NCI-H345 treated with DMSO at 0.1 percent for 48 hours (cell line): ENCODE measurements at regions not wholly inside any gene's neighbourhood (a gene's known extent, or its start where the extent isn't known, plus 50 kb on each side); places are given as distances from the start of the nearest gene placed in this dataset.

Experiments used
- DNase-seq: peaks from one replicate; lab custom pipeline; 2025; ENCODE audit not compliant: unreplicated experiment; lab: John Stamatoyannopoulos, UW

- DNase-seq: no peak
These were observed 83.7 kb downstream of the TNFAIP2 start for GRCh38 chr14:103206836-103207387.

GRCh38 chr14:103207388-103208072 lies 84.3 kb downstream of the TNFAIP2 start:
- no peak for DNase-seq

DNA sequence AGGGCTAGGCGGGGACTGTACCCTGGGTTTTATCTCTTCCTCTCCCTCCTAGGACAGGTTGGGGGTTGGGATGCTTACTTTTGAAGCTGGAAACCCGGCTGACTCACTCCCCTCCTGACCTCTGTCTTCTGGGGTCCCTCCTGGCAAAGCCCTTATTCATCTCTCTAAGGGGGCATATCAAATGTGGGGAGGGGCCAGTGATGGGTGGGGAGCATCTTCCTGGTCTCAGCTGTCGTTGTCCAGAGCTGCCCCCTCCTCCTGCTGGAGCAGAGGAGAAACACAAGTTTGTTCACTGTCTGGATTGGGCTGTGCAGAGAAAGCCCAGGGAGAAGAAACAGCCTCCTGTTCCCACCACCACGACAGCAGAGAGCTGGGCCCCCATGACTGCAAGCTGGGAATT lies 85.8 kb downstream of the TNFAIP2 start:
- no peak for DNase-seq

DNA sequence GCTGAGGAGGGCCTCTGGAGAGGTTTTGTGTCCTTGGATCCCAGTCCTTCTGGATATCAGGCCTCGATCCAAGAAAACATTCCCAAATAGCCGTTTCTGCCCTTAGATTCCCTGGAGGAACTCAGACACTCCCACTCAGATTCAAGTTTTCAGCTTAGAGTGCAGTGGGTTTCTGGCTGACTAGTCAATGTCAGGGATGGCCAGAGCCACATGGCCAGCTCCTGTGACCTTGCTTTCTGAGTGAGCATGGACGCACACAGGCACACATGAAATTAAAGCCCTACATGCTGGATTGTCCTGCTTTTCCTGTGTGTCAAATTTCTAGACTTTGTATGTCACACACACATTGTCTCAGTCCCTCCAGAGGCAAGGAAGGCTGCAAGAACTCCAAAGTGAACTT lies 86.2 kb downstream of the TNFAIP2 start:
- DNase-seq: no peak

DNA sequence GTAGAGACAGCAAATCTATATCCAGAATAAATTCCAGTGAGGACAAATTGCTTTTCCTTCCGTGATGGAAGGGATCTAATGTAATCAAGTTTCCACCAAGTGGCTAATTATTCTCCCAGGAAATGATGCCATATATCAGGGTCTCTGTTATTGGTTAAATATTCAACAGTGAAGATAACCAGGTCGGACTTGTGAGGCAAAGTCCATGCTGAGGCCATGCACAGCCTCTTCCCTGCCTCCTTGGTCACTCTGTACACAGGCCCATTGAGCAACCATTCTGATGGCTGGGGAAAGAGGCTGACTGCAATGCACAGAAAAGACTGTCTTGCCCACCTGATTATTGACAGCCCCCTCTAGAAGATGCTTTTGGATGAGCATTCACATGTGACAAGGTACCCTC lies 90.1 kb downstream of the TNFAIP2 start:
- DNase-seq: no peak

- DNase-seq: no peak
These were observed 91.2 kb downstream of the TNFAIP2 start for GRCh38 chr14:103214461-103214958.

DNA sequence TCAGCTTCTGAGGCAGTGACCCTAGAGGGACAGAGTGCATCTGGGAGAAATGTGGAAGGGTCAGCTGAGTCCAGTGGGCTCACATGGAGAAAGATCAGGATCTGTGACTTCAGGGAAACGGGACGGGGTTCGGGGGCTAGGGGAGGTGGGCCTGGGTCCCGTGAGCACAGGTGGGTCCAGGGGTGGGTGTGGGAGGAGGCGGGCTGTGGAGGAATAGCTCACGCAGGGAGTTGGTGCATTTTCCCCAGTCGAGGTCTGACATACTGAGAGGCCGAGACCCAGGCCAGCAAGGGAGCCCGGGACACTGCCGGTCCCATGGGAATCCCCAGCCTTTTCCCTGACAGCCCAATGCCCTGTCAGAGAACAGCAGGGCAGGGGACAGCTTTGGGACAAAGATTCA lies 93.1 kb downstream of the TNFAIP2 start:
- no peak for DNase-seq

- no peak for DNase-seq
These were observed 93.6 kb downstream of the TNFAIP2 start for GRCh38 chr14:103216857-103217256.

DNA sequence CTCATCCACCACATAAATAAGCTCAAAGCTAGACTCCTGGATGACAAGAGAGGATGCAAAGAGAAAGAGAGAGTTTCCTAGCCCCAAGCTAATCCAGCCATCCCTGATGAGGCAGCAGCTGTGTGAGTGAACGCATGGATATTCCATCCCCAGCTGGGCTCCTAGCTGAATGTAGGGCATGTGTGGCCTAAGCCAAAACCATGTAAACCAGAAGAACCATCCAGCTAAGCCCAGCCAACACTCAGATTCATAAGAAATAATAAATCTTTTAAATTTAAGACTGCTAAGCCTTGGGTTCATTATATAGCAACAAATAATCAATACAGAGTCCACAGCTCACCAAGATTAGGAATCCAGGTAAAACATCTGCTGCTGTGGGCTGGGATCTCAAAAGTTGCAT lies 94.3 kb downstream of the TNFAIP2 start:
- DNase-seq: no peak

DNA sequence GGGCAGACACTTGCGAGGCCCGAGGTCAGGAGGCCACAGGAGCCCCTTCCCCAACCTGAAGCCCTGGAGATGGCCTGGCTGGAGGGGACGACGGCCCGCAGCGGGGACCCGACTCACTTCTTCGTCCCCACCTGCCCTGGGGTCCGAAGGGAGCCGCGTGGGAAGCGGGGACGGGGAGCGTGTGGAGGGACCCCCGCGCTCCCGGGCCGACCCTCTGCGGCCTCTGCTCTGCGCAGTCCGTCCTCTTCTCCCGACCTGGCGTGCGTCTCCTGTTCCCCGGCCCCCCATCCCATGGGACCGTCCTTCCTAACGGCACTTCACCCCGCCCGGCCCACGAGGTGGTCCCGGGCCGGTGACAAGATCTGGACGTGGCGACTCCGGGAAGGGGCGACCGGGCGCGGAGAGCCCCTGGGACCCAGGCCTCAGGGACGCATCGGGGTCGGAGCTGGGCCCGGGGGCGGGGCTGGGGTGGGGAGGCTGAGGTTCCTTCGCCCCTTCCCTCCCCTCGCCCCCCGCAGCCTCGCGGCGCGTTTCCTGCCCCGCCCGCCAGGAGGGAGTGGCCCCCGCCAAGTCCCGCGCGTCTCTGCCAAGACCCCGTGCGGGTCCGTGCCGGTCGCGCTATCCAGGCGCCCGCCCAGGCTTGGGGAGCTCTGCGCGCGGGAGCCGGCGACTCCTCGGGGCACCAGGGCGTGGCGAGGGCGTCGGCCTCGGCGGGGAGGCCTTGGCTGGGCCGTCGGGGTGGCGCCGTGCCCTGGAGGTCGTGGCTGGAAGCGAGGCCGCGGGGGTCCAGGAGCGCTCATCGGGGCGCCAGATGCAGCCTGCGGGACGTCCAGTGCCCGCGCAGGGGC lies 97.1 kb downstream of the TNFAIP2 start:
- no peak for DNase-seq

- DNase-seq: no peak
These were observed 97.9 kb downstream of the TNFAIP2 start for GRCh38 chr14:103220982-103221641.

- DNase-seq: no peak
These were observed 98.6 kb downstream of the TNFAIP2 start for GRCh38 chr14:103221781-103222358.

DNA sequence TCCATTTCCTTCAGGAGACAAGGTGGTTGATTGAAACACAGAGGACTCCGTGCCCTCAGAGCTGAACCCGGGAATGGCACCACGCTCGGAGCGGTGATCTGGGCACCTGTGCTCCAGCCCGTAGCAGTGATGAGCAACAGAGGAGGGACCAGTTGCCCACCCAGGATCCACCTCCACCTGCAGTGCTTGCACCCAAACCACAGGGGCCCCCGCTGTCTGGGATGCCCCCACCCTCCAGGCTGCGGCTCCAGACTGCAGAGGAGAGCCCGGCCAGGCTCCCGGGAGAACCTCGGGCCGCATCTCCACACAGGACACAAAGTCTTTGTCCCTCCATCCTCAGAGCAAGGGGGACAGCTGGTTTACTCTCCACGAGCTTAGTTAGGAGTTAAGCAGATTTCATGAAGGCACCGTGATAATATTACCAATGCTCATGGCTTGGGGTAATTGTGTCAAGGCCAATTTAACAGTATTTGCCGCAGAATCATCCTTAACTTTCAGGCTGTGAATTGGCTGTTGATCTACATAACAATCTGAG lies 100.6 kb downstream of the TNFAIP2 start:
- DNase-seq: no peak

- no peak for DNase-seq
These were observed 101.8 kb downstream of the TNFAIP2 start for GRCh38 chr14:103225062-103225461.

DNA sequence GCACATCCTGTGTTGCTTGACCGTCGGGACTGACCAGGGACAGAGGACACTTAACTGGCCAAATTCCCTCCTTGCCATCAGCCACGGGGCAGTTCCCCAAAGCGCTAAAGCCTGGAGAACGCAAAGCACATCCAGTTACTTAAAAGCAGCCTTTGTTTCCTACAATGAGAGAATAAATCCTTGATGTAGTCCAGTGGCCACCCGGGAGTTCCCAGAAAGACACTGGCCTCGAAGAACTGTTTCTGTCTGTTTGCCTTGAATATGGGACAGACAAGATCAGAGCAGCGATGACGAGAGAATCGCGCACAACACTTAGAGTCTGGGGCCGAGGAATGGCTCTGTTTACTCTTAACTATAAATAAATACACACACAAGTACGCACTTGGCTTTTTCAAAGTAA lies 102.2 kb downstream of the TNFAIP2 start:
- no peak for DNase-seq

DNA sequence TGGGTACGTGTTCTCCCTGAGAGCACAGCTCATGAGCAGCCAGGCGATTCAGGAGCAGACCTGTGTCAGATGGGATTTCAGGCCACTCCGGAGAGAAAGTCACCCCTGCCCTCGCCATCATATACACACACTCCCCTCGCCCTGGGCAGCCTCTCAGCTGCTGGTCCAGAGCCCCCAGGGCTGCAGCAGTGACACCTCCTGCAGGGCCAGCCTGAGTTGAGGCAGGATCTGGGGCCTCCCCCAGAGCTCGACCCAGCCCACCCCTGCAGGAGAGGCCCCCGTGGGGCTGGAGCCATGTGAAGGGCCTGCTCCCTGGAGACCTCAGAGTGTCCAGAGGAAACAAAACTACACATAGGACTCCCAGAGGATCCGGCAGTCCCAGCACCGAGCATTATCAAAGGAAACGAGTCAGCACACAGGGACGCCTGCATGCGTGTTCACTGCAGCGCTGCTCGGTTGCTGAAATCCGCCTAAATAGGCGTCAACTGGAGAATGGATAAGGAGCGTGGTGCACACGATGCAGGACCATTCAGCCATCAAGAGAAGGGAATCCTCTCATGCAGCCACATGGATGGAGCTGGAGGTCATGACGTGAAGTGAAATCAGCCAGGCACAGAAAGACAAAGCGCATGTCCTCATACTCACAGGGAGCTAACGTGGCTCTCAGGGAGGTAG lies 104.0 kb downstream of the TNFAIP2 start:
- no peak for DNase-seq

DNA sequence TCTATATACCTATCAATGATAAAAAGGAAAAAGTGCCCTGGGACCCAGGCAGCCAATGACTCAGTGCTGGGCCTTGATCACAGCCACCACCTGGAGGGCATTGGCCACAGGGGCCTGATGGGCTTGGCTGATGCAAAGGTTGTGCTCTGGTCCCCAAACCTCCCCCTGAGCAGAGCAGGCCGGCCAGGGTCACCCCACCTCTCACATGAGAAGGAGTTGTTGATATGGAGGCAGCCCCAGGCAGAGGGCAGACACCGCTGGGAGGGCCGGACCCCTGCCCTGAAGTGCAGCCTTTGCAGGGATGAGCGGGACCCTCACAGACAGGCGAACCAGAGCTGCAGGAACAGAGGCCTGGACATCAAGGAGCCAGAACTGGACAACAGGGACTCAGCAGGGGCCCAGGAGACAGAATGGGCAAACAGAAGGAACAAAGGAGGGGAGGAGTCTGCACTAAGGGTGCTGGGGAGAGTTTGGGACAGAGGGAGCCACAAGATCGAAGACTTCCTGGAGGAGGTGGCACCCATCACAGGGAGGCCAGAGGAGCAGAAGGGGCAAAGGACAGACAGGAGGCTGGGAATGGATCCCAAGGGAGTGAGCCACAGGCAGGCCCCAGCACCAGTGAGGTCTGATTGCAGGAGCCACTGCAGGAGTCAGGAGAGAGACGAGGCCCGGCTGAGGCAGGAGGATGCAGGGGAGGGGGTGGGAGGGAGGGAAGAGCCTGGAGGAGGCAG lies 105.0 kb downstream of the TNFAIP2 start:
- DNase-seq: no peak

DNA sequence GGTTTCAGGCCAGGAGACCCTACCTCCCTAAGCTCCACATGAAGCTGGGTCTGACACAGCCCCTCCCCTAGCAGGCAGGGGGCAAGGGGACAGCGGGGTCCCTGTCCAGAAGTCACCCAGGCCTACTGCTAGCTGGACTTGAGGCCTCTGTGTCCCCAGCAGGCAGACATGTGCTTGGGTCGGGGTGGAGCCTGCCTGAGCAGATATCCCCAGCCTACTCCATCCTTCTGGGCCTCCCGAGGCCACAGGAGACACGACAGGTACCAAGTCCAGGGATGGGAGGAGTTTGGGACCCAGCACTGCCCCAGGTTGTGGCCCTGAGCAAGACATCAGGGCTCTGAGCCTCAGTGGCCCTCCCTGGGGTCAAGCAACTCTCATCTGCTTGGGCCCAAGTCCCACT lies 105.2 kb upstream of the EIF5 start:
- DNase-seq: no peak

DNA sequence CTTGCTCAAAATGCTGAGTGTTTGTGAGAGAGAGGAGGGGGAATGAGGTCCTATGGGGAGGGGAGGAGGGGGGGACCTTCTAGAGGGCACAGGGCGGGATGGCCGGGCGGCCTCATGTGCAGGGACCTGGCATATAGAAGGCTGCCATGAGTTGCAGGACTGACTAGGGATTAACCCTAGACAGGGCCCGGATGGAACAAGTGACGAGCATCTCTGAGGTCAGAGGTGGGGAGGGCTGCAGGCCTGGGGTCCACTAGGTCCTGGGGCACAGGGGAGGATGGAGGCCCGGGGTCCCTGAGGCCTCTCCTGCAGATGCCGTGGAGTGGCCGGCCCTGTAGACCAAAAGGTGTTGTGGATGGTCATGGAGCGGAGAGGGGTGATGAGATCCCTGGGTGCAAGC lies 104.0 kb upstream of the EIF5 start:
- no peak for DNase-seq
